Cardiac muscle cell (in vitro differentiated cells and primary cell): ENCODE measurements at regions not wholly inside any gene's neighbourhood (a gene's known extent, or its start where the extent isn't known, plus 50 kb on each side); places are given as distances from the start of the nearest gene placed in this dataset.
A peak's percentile ranks its signal among the peaks of the same experiment; 100 is the strongest.

ENCODE experiments used
- DNase-seq, 2 donors: peaks; one replicate each; pipeline versions ENCODE4 v3.0.0 to v3.0.0-alpha.2; 2010 to 2017; ENCODE audit warnings: low read depth in 1 of 2, low spot score in 1 of 2
- H3K27ac ChIP-seq: fragments of 200-600 bp; sonication (generic); 2 replicates; pipeline ENCODE4 v1.5.1; 2016
- H3K27me3 ChIP-seq: fragments of 200-600 bp; sonication (generic); 2 replicates; pipeline ENCODE4 v1.6.0; 2016; ENCODE audit warnings: control low read depth
- H3K36me3 ChIP-seq: fragments of 200-600 bp; sonication (generic); 2 replicates; pipeline ENCODE4 v1.5.1; 2016; ENCODE audit warnings: control low read depth
- H3K4me1 ChIP-seq: fragments of 200-600 bp; sonication (generic); 2 replicates; pipeline ENCODE4 v1.8.1; 2017; ENCODE audit warnings: low read depth, mild to moderate bottlenecking, mixed run types
- H3K4me3 ChIP-seq: fragments of 200-600 bp; sonication (generic); 2 replicates; pipeline ENCODE4 v1.5.1; 2016; ENCODE audit warnings: mild to moderate bottlenecking
- H3K9me3 ChIP-seq: fragments of 200-600 bp; sonication (generic); 2 replicates; pipeline ENCODE4 v1.5.1; 2017; ENCODE audit warnings: low read depth, mild to moderate bottlenecking, control low read depth
- CTCF ChIP-seq: IDR thresholded peaks from 2 replicates; pipeline ENCODE4 v1.5.1; 2012; ENCODE audit warnings: low read depth, mild to moderate bottlenecking, low read length

GRCh38 chr6:133583907-133584427 is 304.9 kb upstream of the TCF21 start:
- Histone ChIP-seq H3K27ac (no peak overlapping the region), H3K4me3 (no peak overlapping the region), H3K36me3 (no peaks in the 10 kb centered on the region), H3K4me1 (no peaks in the 10 kb centered on the region), H3K9me3 (no peaks in the 10 kb centered on the region), H3K27me3 (no peaks in the 10 kb centered on the region)
- no peak for DNase-seq
- no peak for TF ChIP-seq CTCF

- no peaks in the 10 kb centered on the region for H3K9me3 ChIP-seq
- TF ChIP-seq CTCF: no peak
Measured at GRCh38 chr6:133584823-133585222, 304.1 kb upstream of the TCF21 start.

GRCh38 chr6:133585978-133586377 is 302.9 kb upstream of the TCF21 start:
- Histone ChIP-seq H3K9me3 (no peaks in the 10 kb centered on the region), H3K4me1 (no peaks in the 10 kb centered on the region), H3K36me3 (no peaks in the 10 kb centered on the region), H3K27ac (no peak overlapping the region), H3K4me3 (no peak overlapping the region), H3K27me3 (no peaks in the 10 kb centered on the region)
- no peak for DNase-seq
- no peak for TF ChIP-seq CTCF

More at GRCh38 chr6:133584823-133585222, 304.1 kb upstream of the TCF21 start:
- Histone ChIP-seq H3K4me3 (no peak overlapping the region), H3K4me1 (no peaks in the 10 kb centered on the region), H3K27me3 (no peaks in the 10 kb centered on the region), H3K36me3 (no peaks in the 10 kb centered on the region), H3K27ac (no peak overlapping the region)
- DNase-seq: no peak

- Histone ChIP-seq H3K4me1 (no peaks in the 10 kb centered on the region), H3K27me3 (no peaks in the 10 kb centered on the region), H3K9me3 (no peaks in the 10 kb centered on the region), H3K36me3 (no peaks in the 10 kb centered on the region), H3K4me3 (no peak overlapping the region), H3K27ac (no peak overlapping the region)
- no peak for TF ChIP-seq CTCF
- DNase-seq: peak in 1 of 2 donors; percentile 29
Measured at GRCh38 chr6:133587546-133588160, 301.3 kb upstream of the TCF21 start.

GRCh38 chr6:133590196-133590595 is 298.7 kb upstream of the TCF21 start:
- no peak overlapping the region for H3K4me3 ChIP-seq
- H3K27ac ChIP-seq: no peak overlapping the region
- H3K9me3 ChIP-seq: no peaks in the 10 kb centered on the region
- H3K4me1 ChIP-seq: no peaks in the 10 kb centered on the region
- DNase-seq: no peak
- TF ChIP-seq CTCF: no peak
- H3K27me3 ChIP-seq: no peaks in the 10 kb centered on the region
- no peaks in the 10 kb centered on the region for H3K36me3 ChIP-seq

GRCh38 chr6:133590814-133591213 is 298.1 kb upstream of the TCF21 start:
- H3K9me3 ChIP-seq: no peaks in the 10 kb centered on the region
- no peak for TF ChIP-seq CTCF
- H3K4me3 ChIP-seq: no peak overlapping the region
- no peak overlapping the region for H3K27ac ChIP-seq
- no peaks in the 10 kb centered on the region for H3K36me3 ChIP-seq
- no peaks in the 10 kb centered on the region for H3K4me1 ChIP-seq
- H3K27me3 ChIP-seq: no peaks in the 10 kb centered on the region
- DNase-seq: no peak
